H9 (cell line): ENCODE measurements at regions not wholly inside any gene's neighbourhood (a gene's known extent, or its start where the extent isn't known, plus 50 kb on each side); places are given as distances from the start of the nearest gene placed in this dataset.
A peak's percentile ranks its signal among the peaks of the same experiment; 100 is the strongest.

ENCODE experiments used
- DNase-seq: peaks from one replicate; pipeline ENCODE4 v3.0.0-alpha.2; 2017
- H2AFZ ChIP-seq: one replicate; pipeline ENCODE4 v1.6.1; 2013; ENCODE audit warnings: mild to moderate bottlenecking, low read length, control low read depth, moderate library complexity
- H2AK5ac ChIP-seq: 2 replicates; pipeline ENCODE4 v1.6.1; 2013; ENCODE audit warnings: low read length, control low read depth, mixed read lengths; ENCODE audit not compliant: insufficient read length
- H2BK120ac ChIP-seq: one replicate; pipeline ENCODE4 v1.6.1; 2013; ENCODE audit warnings: low read depth, mild to moderate bottlenecking, low read length, control low read depth, inconsistent platforms; ENCODE audit not compliant: poor library complexity, severe bottlenecking
- H2BK12ac ChIP-seq: 2 replicates; pipeline ENCODE4 v1.6.1; 2013; ENCODE audit warnings: low read length, control low read depth, mixed read lengths, low read depth; ENCODE audit not compliant: insufficient read length
- H2BK15ac ChIP-seq: 2 replicates; pipeline ENCODE4 v1.6.1; 2013; ENCODE audit warnings: low read depth, low read length, control low read depth
- H2BK20ac ChIP-seq: one replicate; pipeline ENCODE4 v1.6.1; 2013; ENCODE audit warnings: low read depth, mild to moderate bottlenecking, low read length, control low read depth, inconsistent platforms; ENCODE audit not compliant: poor library complexity, severe bottlenecking
- H2BK5ac ChIP-seq: 2 replicates; pipeline ENCODE4 v1.6.1; 2013; ENCODE audit warnings: low read length, control low read depth, mixed read lengths; ENCODE audit not compliant: insufficient read length
- H3K14ac ChIP-seq: 2 replicates; pipeline ENCODE4 v1.6.1; 2013; ENCODE audit warnings: low read length, control low read depth; ENCODE audit not compliant: insufficient read depth
- H3K18ac ChIP-seq: 2 replicates; pipeline ENCODE4 v1.6.1; 2013; ENCODE audit warnings: low read depth, mild to moderate bottlenecking, mixed read lengths, low read length, control low read depth; ENCODE audit not compliant: insufficient read length
- H3K23ac ChIP-seq: 2 replicates; pipeline ENCODE4 v1.6.1; 2013; ENCODE audit warnings: low read length, control low read depth, mixed read lengths, low read depth; ENCODE audit not compliant: insufficient read length
- H3K23me2 ChIP-seq: 2 replicates; pipeline ENCODE4 v1.6.1; 2013; ENCODE audit warnings: low read depth, mild to moderate bottlenecking, mixed read lengths, low read length, control low read depth; ENCODE audit not compliant: insufficient read length, poor library complexity, severe bottlenecking
- H3K27ac ChIP-seq: 2 replicates; pipeline ENCODE4 v1.5.1; 2013; ENCODE audit warnings: low read length, control low read depth, mixed read lengths, low read depth; ENCODE audit not compliant: insufficient read length
- H3K27me3 ChIP-seq: 2 replicates; pipeline ENCODE4 v1.6.1; 2013; ENCODE audit warnings: low read length, control low read depth, inconsistent platforms; ENCODE audit not compliant: insufficient read depth
- H3K4ac ChIP-seq: 2 replicates; pipeline ENCODE4 v1.6.1; 2013; ENCODE audit warnings: low read depth, mild to moderate bottlenecking, control low read depth, inconsistent platforms, low read length, moderate library complexity
- H3K4me1 ChIP-seq: 2 replicates; pipeline ENCODE4 v1.6.1; 2013; ENCODE audit warnings: low read length, control low read depth, inconsistent platforms; ENCODE audit not compliant: insufficient read depth
- H3K4me2 ChIP-seq: 2 replicates; pipeline ENCODE4 v1.6.1; 2013; ENCODE audit warnings: low read length, control low read depth, mixed read lengths; ENCODE audit not compliant: insufficient read length, insufficient read depth
- H3K56ac ChIP-seq: 2 replicates; pipeline ENCODE4 v1.6.1; 2013; ENCODE audit warnings: low read depth, mild to moderate bottlenecking, mixed read lengths, low read length, control low read depth; ENCODE audit not compliant: insufficient read length
- H3K79me1 ChIP-seq: 2 replicates; pipeline ENCODE4 v1.6.1; 2013; ENCODE audit warnings: low read depth, mild to moderate bottlenecking, moderate library complexity, low read length, control low read depth, inconsistent platforms; ENCODE audit not compliant: insufficient read depth, poor library complexity, severe bottlenecking
- H3K79me2 ChIP-seq: 2 replicates; pipeline ENCODE4 v1.6.1; 2013; ENCODE audit warnings: low read length, control low read depth, inconsistent platforms; ENCODE audit not compliant: insufficient read depth
- H3K9ac ChIP-seq: 2 replicates; pipeline ENCODE4 v1.6.1; 2013; ENCODE audit warnings: low read length, control low read depth, mixed read lengths; ENCODE audit not compliant: insufficient read length; ENCODE audit errors: extremely low read depth
- H3K9me3 ChIP-seq: one replicate; pipeline ENCODE4 v1.6.1; 2013; ENCODE audit warnings: low read depth, low read length, inconsistent platforms; ENCODE audit not compliant: control insufficient read depth
- H3T11ph ChIP-seq: one replicate; pipeline ENCODE4 v1.6.1; 2013; ENCODE audit warnings: mild to moderate bottlenecking, low read length, control low read depth, inconsistent platforms
- H4K20me1 ChIP-seq: one replicate; pipeline ENCODE4 v1.6.1; 2013; ENCODE audit not compliant: control insufficient read depth, insufficient read length, insufficient read depth
- H4K5ac ChIP-seq: 2 replicates; pipeline ENCODE4 v1.6.1; 2013; ENCODE audit warnings: low read depth, mild to moderate bottlenecking, mixed read lengths, low read length, control low read depth; ENCODE audit not compliant: insufficient read length
- H4K8ac ChIP-seq: replicated peaks from 2 replicates; pipeline ENCODE4 v1.6.1; 2013; ENCODE audit warnings: low read length, control low read depth, mixed read lengths, low read depth; ENCODE audit not compliant: insufficient read length
- H4K91ac ChIP-seq: 2 replicates; pipeline ENCODE4 v1.6.1; 2013; ENCODE audit warnings: low read depth, mild to moderate bottlenecking, moderate library complexity, mixed read lengths, low read length, control low read depth; ENCODE audit not compliant: insufficient read length
- H3K27ac Mint-ChIP-seq, 3 experiments: 2 replicates in 2 of 3; 3 replicates in 1 of 3; pipeline ENCODE4 v1.8.0; 2020 to 2021; ENCODE audit warnings: mixed read lengths in 3 of 3, mild to moderate bottlenecking in 1 of 3, moderate library complexity in 1 of 3
- H3K27me3 Mint-ChIP-seq: 2 replicates; pipeline ENCODE4 v1.8.0; 2021; ENCODE audit warnings: low read depth, mild to moderate bottlenecking, moderate library complexity, mixed read lengths
- H3K36me3 Mint-ChIP-seq, 3 experiments: 2 replicates in 2 of 3; 3 replicates in 1 of 3; pipeline ENCODE4 v1.8.0; 2020 to 2021; ENCODE audit warnings: low read depth in 3 of 3, mixed read lengths in 3 of 3; ENCODE audit not compliant: insufficient read depth in 1 of 3
- H3K4me1 Mint-ChIP-seq, 2 experiments: 2 replicates each; pipeline ENCODE4 v1.8.0; 2020; ENCODE audit warnings: mixed read lengths in 2 of 2
- H3K4me3 Mint-ChIP-seq, 2 experiments: 2 replicates in 1 of 2; 3 replicates in 1 of 2; pipeline ENCODE4 v1.8.0; 2020 to 2021; ENCODE audit warnings: mild to moderate bottlenecking in 2 of 2, mixed read lengths in 2 of 2, moderate library complexity in 1 of 2
- H3K9me3 Mint-ChIP-seq, 2 experiments: 2 replicates in 1 of 2; 3 replicates in 1 of 2; pipeline ENCODE4 v1.8.0; 2020; ENCODE audit warnings: mild to moderate bottlenecking in 2 of 2, mixed read lengths in 2 of 2, moderate library complexity in 1 of 2
- CTCF ChIP-seq: fragments of 200-600 bp; sonication (generic); conservative IDR thresholded peaks from 3 replicates; pipeline ENCODE4 v1.8.0; 2021; ENCODE audit warnings: antibody characterized with exemption, mild to moderate bottlenecking
- WGBS: extraction: QIAGEN DNeasy Blood & Tissue Kit; methylation state at CpG from one replicate; pipeline ENCODE4 v1.1.7; 2013; ENCODE audit warnings: missing lambda C conversion rate, low lambda C conversion rate, mixed read lengths; ENCODE audit not compliant: insufficient read length; ENCODE audit errors: extremely low coverage; 5-methylcytosine and 5-hydroxymethylcytosine counted together

- Histone ChIP-seq H3K9ac (no peak overlapping the region), H4K20me1 (no peaks in the 10 kb centered on the region), H3T11ph (no peak overlapping the region), H3K18ac (no peak overlapping the region), H3K27me3 (no peaks in the 10 kb centered on the region), H4K5ac (no peak overlapping the region), H2BK5ac (no peak overlapping the region), H3K56ac (no peak overlapping the region), H3K4ac (no peak overlapping the region), H4K8ac (no peak overlapping the region), H2AFZ (no peak overlapping the region), H3K14ac (no peak overlapping the region), H4K91ac (no peak overlapping the region), H3K79me1 (no peaks in the 10 kb centered on the region), H3K9me3 (no peaks in the 10 kb centered on the region), H3K79me2 (no peaks in the 10 kb centered on the region; the same call in 1 of the 2 replicates), H2BK12ac (no peak overlapping the region), H3K4me2 (no peak overlapping the region), H3K4me1 (peaks cover 14% of the 10 kb centered on the region; the same call in 1 of the 2 replicates), H2BK120ac (no peak overlapping the region), H3K23ac (no peak overlapping the region), H3K23me2 (no peaks in the 10 kb centered on the region), H2AK5ac (no peak overlapping the region), H3K27ac (no peak overlapping the region), H2BK15ac (no peak overlapping the region), H2BK20ac (no peak overlapping the region)
- Mint-ChIP-seq H3K9me3 (no peaks in the 10 kb centered on the region), H3K27ac (peak overlapping the region in 2 of 3 experiments; percentile 31 to 66; a peak in 2 of 7 replicates), H3K36me3 (peaks cover 0 to 27% (median 26%) of the 10 kb centered on the region in 3 experiments; a peak in 5 of 7 replicates), H3K4me1 (peaks cover 20 to 21% of the 10 kb centered on the region in 2 experiments), H3K27me3 (no peaks in the 10 kb centered on the region), H3K4me3 (no peak overlapping the region)
- TF ChIP-seq CTCF = no peak
- DNase-seq = no peak
- no CpG with 5 or more reads among the region's 2 CpGs for WGBS
These were observed 90.1 kb upstream of the CADPS start for GRCh38 chr3:62965311-62965710.
